ENCODE measurements at regions not wholly inside any gene's neighbourhood (a gene's known extent, or its start where the extent isn't known, plus 50 kb on each side); places are given as distances from the start of the nearest gene placed in this dataset.
"Not testable (repeated sequence)": the region's sequence is repeated elsewhere in the genome, so short reads cannot be mapped to it uniquely, and the experiment has no call there.

- DNase-seq (ENCODE audit: low read depth, low spot score), result no peak
- in situ Hi-C loops (cut with HindIII; ENCODE audit: low pct_unique_long_range_greater_than_20kb, low sequenced_read_pairs), result no loop called here
Observed at GRCh38 chr4:132396636-132397035, 752.5 kb upstream of the PCDH10 start.

- DNase-seq (ENCODE audit: low read depth, low spot score), result no peak
Observed at GRCh38 chr4:132417220-132417619, 731.9 kb upstream of the PCDH10 start.

GRCh38 chr4:132427125-132427524, 722.0 kb upstream of the PCDH10 start:
- in situ Hi-C loops (cut with HindIII; ENCODE audit: low pct_unique_long_range_greater_than_20kb, low sequenced_read_pairs), result no loop called here
- no peak for DNase-seq (ENCODE audit: low read depth, low spot score)

More at GRCh38 chr4:132417220-132417619, 731.9 kb upstream of the PCDH10 start:
- in situ Hi-C loops (cut with HindIII; ENCODE audit: low pct_unique_long_range_greater_than_20kb, low sequenced_read_pairs), result no loop called here

- in situ Hi-C loops (cut with HindIII; ENCODE audit: low pct_unique_long_range_greater_than_20kb, low sequenced_read_pairs), result no loop called here
- no peak for DNase-seq (ENCODE audit: low read depth, low spot score)
Observed at GRCh38 chr4:132437117-132437516, 712.0 kb upstream of the PCDH10 start.

- in situ Hi-C loops (cut with HindIII; ENCODE audit: low pct_unique_long_range_greater_than_20kb, low sequenced_read_pairs), result no loop called here
- no peak for DNase-seq (ENCODE audit: low read depth, low spot score)
Observed at GRCh38 chr4:132445386-132445785, 703.7 kb upstream of the PCDH10 start.

GRCh38 chr4:132457987-132458386, 691.1 kb upstream of the PCDH10 start:
- in situ Hi-C loops (cut with HindIII; ENCODE audit: low pct_unique_long_range_greater_than_20kb, low sequenced_read_pairs); DNase-seq (ENCODE audit: low read depth, low spot score): not testable (repeated sequence)

GRCh38 chr4:132479543-132479942, 669.6 kb upstream of the PCDH10 start:
- in situ Hi-C loops (cut with HindIII; ENCODE audit: low pct_unique_long_range_greater_than_20kb, low sequenced_read_pairs), result no loop called here
- no peak for DNase-seq (ENCODE audit: low read depth, low spot score)

- DNase-seq (ENCODE audit: low read depth, low spot score), result no peak
- in situ Hi-C loops (cut with HindIII; ENCODE audit: low pct_unique_long_range_greater_than_20kb, low sequenced_read_pairs), result no loop called here
Observed at GRCh38 chr4:132488555-132488954, 660.5 kb upstream of the PCDH10 start.

GRCh38 chr4:132493476-132493875, 655.6 kb upstream of the PCDH10 start:
- DNase-seq (ENCODE audit: low read depth, low spot score), result peak; percentile 3
- in situ Hi-C loops (cut with HindIII; ENCODE audit: low pct_unique_long_range_greater_than_20kb, low sequenced_read_pairs), result no loop called here

- in situ Hi-C loops (cut with HindIII; ENCODE audit: low pct_unique_long_range_greater_than_20kb, low sequenced_read_pairs); DNase-seq (ENCODE audit: low read depth, low spot score): not testable (repeated sequence)
Observed at GRCh38 chr4:132495267-132495812, 653.8 kb upstream of the PCDH10 start.

- in situ Hi-C loops (cut with HindIII; ENCODE audit: low pct_unique_long_range_greater_than_20kb, low sequenced_read_pairs), result no loop called here
- no peak for DNase-seq (ENCODE audit: low read depth, low spot score)
Observed at GRCh38 chr4:132498215-132498614, 650.9 kb upstream of the PCDH10 start.

GRCh38 chr4:132502096-132502552, 647.0 kb upstream of the PCDH10 start:
- DNase-seq (ENCODE audit: low read depth, low spot score), result no peak
- in situ Hi-C loops (cut with HindIII; ENCODE audit: low pct_unique_long_range_greater_than_20kb, low sequenced_read_pairs), result no loop called here

GRCh38 chr4:132504438-132504837, 644.7 kb upstream of the PCDH10 start:
- in situ Hi-C loops (cut with HindIII; ENCODE audit: low pct_unique_long_range_greater_than_20kb, low sequenced_read_pairs), result no loop called here
- peak; percentile 38 for DNase-seq (ENCODE audit: low read depth, low spot score)

- no peak for DNase-seq (ENCODE audit: low read depth, low spot score)
- in situ Hi-C loops (cut with HindIII; ENCODE audit: low pct_unique_long_range_greater_than_20kb, low sequenced_read_pairs), result no loop called here
Observed at GRCh38 chr4:132506568-132506967, 642.5 kb upstream of the PCDH10 start.

- no peak for DNase-seq (ENCODE audit: low read depth, low spot score)
Observed at GRCh38 chr4:132513491-132513890, 635.6 kb upstream of the PCDH10 start.

GRCh38 chr4:132526652-132527051, 622.4 kb upstream of the PCDH10 start:
- in situ Hi-C loops (cut with HindIII; ENCODE audit: low pct_unique_long_range_greater_than_20kb, low sequenced_read_pairs), result no loop called here
- DNase-seq (ENCODE audit: low read depth, low spot score), result no peak

More at GRCh38 chr4:132513491-132513890, 635.6 kb upstream of the PCDH10 start:
- in situ Hi-C loops (cut with HindIII; ENCODE audit: low pct_unique_long_range_greater_than_20kb, low sequenced_read_pairs), result no loop called here

- no peak for DNase-seq (ENCODE audit: low read depth, low spot score)
- in situ Hi-C loops (cut with HindIII; ENCODE audit: low pct_unique_long_range_greater_than_20kb, low sequenced_read_pairs), result no loop called here
Observed at GRCh38 chr4:132527817-132528216, 621.3 kb upstream of the PCDH10 start.

- no peak for DNase-seq (ENCODE audit: low read depth, low spot score)
- in situ Hi-C loops (cut with HindIII; ENCODE audit: low pct_unique_long_range_greater_than_20kb, low sequenced_read_pairs), result no loop called here
Observed at GRCh38 chr4:132530861-132531260, 618.2 kb upstream of the PCDH10 start.

GRCh38 chr4:132540268-132540667, 608.8 kb upstream of the PCDH10 start:
- DNase-seq (ENCODE audit: low read depth, low spot score), result no peak
- in situ Hi-C loops (cut with HindIII; ENCODE audit: low pct_unique_long_range_greater_than_20kb, low sequenced_read_pairs), result no loop called here

GRCh38 chr4:132540797-132541196, 608.3 kb upstream of the PCDH10 start:
- in situ Hi-C loops (cut with HindIII; ENCODE audit: low pct_unique_long_range_greater_than_20kb, low sequenced_read_pairs), result no loop called here
- no peak for DNase-seq (ENCODE audit: low read depth, low spot score)
